ENCODE measurements at regions not wholly inside any gene's neighbourhood (a gene's known extent, or its start where the extent isn't known, plus 50 kb on each side); places are given as distances from the start of the nearest gene placed in this dataset.

DNA sequence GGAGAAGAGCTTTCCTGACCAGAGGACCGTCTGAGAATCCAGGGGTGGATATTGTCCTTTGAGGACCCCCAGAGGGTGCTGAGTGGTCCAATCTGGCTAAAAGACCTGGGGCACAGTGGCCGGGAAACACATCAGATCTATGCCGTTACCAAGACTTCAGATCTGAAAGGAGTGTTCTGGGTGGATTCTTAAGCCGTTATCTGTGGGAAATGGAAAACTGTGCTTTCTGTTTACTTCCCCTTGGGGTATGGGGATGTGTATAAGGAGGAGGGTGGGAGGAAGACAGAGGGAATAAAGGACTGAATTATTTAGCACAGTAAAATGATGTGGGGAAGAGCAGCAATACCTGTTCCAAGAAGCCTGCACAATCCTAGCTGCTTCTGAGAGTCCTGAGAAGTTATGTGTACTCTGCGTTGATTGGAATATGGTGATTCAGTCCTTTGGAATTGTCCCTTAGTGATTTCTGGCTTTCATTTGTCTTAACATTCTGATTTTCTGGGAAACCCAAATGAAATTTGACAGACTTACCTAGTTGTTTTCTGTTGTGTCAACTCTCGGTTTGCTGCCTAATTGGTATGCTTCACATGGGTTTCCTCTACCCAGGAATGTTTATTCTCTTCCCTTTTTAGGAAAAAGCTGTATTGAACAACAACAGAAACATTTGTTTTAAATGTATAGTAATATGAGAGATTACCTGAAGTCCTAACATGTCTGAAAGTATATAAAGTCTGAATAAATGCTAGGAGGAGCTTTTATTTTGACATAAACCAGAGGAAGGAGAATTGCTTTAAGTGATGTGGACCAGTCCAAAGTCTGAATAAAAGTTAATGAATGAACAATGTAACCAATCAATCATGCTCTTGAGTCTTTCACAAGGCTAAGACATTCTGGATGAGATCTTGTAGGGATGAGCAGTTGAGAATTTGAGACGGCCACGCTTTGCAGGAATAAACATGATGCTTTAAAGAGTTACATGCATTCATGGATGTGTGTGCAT lies 427.1 kb upstream of the C2CD4B start:
- DNase-seq = no peak

DNA sequence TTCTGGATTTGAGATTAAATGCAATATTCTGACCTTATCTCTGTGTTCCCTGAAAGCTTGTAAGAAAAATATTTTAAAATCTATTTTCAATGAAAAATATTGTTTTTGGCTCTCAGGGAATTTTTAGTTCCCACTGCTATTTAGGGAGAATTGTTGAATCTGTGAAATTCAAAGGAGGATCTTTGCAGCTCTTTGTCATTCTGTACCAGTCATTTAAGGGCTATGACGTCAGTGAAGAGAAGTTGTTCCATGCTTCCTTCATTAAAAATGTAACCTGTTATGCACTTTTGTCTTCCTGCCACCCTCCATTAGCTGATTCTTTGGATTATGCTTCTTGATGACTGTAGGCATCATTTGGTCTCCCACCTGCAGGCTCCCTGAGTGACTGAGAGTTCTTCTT lies 427.8 kb upstream of the C2CD4B start:
- no peak for DNase-seq

DNA sequence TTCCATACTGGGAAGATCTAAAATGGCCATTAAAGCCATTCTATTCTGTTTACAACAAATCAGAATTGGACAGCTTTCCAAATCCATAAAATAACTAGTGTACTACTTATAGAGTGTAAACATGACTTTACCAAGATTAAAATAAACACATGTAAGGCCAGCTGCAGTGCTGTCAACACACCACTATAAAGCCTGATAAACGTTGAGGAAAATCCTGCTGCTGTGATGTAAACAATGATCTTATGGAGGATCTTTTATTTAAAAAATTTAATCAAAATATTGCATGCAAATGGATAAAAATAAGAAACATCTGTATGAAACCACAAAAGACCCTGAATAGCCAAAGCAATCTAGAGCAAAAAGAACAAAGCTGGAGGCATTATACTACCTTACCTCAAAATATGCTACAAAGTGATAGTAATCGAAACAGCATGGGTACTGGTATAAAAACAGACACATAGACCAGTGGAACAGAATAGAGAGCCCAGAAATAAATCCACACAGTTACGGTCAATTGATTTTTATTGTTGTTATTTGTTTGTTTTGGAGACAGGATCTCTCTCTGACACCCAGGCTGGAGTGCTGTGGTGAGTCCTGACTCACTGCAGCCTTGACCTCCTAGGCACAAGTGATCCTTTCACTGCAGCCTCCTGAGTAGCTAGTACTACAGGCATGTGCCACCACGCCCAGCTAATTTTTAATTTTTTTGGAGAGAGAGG lies 428.8 kb upstream of the C2CD4B start:
- no peak for DNase-seq

DNA sequence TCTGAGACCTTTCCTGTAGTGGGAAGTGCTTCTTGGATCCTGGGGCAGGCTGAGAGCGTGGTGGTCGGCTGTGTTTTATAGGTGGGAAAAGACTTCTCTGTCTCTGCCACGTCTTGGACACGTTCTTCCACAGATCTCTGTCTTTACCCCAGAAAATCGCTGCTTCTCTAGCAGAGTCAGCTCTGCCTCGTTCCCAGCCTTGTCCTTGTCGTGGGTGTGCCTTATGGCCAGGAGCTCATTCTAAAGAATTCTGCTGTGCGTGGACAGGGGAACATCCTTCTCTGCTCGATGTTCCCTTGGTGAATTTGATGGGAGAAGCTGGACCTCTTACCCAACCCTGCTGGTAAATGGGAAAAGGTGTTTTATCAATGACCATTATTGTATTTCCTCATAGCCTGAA lies 433.1 kb upstream of the C2CD4B start:
- DNase-seq = no peak

DNA sequence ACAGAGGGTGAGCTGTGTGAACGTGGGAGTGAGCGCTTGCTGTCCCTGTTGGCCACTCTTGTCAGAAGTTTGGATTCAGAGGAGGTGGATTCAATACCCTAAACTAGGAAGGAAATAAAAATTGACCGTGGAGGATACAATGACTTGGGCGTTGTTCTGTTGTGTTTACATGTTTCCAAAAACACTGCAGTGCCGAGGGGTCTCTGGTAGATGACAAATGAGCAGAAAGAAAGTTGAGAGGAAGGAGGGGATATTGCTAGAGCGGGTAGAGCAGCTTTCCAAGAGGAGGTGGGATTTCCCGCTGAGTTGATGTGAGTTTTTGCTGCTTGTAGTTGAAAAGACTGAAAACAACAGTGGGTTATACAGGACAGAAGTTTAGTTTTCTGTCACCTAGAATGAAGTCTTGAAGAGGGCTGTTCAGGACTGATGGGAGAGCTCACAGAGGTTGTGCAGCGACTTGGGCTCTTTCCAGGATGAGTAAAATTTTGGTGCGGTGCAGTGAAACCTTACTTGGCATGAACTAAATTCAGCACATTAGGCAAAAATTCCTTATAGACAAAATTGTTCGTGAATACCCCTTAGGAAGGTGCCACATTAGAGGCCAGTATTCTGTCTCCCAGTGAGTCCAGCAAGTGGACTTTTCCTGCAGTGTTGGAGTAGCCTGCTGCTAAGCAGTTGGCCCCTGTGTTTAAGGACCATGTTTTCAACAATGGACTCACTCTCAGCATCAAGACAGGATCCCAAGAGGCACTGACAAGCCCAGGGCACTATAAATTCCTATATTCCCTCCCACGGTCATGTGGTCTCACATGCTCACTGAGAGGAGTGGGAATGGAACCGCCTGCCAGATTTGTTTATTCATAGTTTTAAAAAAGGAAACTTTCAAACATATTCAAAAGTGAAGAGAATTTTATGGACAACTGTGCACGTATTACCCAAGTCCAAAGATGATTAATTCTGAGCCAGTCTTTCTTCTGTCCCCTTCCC lies 435.0 kb upstream of the C2CD4B start:
- no peak for DNase-seq

DNA sequence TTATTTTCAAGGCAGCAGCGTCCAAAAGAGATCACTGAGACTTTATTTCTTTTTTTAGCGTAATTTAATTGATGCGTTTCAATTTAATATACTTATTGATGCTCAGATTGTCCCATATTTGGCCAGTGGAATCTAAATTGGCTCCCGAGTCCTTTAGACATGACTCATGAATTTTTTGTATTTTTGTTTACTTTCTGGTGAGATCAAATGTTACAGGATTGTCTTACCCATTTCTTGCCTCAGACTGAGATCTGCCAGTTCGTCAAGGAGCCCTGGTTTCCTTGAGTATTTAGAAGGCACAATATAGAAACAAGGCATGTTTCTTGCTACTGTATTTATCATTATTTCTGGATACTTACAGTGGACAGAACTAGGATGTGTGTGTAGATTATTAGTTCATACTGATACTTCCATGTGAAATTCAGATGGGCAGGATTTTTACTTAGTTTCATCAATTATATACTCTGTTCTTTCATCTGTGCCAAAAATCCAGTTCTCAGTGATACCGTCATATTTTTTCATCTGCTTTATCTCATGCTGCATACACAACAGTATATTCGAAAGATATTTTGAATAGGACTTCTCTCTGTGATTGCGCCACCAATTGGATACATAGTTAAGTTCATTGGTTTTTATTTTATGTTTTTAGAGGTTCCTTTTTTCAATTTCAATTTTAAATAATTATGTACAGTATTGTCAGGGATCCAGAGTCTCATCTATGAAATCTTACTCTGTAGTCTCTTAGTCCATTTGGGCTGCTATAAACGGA lies 436.9 kb upstream of the C2CD4B start:
- DNase-seq = no peak

DNA sequence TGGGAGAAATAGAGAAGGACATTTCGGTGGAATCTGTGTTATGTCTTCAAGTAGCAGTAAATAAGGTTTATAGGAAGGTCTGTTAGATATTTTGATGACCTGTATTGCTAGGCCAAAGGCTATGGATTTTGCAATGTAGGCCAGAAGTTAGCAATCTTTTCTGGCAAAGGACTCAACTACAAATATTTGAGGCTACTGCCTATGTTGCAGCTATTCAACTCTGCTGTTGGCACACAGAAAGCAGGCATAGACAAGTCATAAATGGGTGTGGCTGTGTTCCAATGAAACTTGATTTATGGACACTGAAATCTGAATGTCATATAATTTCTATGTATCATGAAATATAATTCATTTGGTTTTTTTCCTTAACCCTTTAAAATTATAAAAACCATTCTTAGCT lies 438.7 kb upstream of the C2CD4B start:
- no peak for DNase-seq

DNA sequence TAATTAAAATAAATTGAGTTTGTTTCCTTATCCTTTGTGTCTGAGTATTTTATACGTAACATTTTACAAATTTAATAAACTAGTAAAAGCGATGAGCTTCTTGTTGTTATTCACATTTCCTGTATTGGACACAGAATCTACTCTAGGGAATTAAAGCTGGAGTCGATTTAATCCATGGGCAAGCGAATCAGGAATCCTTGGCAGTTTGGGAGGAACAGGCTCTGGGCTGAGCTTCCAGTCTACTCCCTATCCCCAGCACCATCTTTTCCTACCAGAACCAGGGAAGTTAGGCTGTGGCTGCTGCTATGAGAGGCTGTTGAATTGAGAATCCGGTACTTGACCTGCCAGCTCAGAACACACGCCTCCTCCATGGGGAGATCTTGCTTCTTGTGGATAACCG lies 437.3 kb upstream of the TPM1 start:
- no peak for DNase-seq

DNA sequence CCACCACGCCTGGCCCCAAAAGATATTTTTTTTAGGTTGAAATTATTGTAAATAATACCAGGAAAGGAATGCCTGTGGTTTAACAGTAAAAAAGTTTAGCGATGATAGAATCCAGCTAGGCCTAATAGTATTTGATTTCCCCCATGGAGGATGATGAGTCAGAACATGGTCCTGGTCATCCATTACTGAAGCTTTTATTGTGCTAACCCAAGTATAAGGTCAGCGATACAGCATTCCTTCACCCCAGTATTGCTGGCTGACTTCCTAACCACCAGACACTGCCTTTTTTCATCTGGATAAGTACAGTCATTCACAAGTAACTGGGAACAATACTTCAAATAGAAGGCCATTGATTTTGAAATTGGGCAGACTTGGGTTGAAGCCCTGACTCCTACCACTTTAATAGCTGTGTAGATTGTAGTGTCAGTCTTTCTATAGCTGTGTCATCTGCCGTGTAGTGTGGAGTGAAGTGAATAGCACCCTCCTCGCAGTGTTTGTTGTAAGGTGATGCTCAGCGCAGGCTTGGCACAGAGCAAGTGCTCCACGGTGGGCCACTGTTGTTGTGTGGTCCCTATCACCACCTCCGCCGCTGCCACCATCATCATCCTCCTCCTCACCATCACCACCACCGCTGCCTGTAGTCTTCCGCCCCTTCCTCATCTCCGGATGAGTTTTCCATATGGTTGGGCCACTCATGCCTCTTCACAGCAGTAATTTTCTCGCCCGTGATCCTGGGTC lies 436.0 kb upstream of the TPM1 start:
- no peak for DNase-seq

DNA sequence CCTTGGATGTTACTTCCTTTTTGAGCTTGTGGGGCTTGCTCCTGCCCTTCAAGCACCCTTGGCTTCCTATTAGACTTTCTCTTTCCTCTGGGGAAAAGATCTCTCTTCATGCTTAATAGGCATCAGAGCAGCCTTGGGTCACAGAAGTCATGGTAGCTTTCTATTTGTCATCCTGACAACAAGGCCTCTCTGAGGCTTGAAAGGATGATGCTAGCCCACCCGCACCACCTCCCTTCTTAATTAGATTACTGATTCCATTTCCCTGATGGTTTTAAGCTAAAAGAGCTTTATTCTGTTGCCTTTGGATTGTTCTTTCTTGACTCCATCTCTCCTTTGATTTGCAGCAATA lies 435.5 kb upstream of the TPM1 start:
- no peak for DNase-seq

DNA sequence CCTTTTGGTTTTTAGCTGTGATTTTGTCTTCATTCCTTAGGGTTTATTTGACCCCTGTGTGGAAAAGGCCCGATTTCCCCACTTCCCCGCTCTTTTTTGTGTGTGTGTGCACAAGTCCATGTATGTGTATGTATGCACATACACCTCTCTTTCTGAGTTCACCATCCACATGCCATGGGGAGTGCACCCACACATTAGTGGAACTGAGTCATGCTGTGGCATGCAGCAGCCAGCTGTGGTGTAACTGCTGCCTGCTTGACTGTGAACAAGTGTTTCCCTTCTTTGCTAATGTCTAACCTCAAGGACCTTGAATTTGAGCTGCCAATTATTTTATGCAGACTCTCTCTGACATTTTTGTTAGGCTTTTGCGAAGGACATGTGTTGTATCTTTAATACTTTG lies 434.9 kb upstream of the TPM1 start:
- DNase-seq = no peak

DNA sequence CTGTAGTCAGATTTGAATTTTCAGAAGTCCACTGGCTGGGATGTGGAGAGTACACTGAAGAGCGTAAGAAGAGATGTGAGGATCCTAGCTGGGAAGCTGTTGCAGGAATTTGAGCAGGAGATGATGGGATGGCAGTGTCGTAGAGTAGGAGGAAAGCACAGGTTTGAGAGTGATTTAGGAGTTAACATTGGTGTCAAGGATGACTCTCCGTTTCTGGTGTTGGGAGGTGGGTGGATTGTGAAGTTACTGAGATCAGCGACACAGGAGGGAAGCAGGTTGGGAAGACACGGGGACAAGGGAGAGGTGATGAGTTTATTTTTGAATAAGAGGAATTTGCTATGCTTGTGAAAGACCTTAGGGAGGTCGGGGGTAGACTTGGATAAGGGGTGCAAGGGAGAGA lies 434.2 kb upstream of the TPM1 start:
- DNase-seq = no peak

DNA sequence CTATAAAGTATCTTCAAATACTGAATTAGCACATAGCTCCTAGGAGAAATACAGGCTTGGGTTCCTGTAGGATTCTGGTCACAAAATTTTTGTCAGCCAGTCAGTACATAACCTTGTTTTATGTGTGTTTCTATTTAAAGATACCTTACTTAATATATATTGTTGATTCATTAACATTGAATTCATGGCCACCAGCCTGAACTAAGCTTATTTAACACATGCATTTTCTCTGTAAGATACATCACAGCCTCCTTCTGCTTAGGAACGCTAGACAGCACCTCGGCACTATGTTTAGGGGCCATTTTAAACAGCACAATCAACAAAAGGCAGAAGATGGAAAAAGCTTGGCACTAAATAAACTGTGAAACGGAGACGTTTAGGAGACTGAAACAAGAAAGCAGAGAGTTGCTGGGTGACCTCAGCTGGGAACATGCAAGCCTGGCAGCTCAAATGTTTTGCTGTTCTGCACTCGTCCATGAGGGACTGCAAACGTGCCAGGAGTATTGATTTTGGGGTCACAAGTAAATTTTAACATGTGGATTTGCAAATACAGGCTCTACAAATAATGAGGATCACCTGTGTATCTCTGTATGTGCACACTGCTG lies 432.2 kb upstream of the TPM1 start:
- no peak for DNase-seq

DNA sequence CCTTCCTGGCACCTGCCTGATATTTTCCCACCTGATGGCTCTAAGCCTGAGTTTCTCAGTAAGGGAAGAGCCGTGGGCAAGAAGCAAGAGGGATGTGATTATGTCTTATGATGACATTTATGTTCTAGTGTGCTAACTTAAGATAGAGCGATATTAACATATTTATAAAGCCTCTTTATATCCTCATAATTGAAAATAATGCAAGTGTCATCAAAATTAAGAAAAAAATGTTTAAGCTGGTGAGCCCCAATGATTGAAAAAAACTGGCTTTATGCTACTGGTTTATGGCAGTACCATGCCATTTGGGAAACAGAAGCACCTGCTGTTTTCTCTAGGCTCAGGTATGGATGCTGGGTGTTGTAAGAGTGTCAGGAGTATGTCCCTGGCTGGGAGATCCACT lies 431.5 kb upstream of the TPM1 start:
- DNase-seq = no peak

DNA sequence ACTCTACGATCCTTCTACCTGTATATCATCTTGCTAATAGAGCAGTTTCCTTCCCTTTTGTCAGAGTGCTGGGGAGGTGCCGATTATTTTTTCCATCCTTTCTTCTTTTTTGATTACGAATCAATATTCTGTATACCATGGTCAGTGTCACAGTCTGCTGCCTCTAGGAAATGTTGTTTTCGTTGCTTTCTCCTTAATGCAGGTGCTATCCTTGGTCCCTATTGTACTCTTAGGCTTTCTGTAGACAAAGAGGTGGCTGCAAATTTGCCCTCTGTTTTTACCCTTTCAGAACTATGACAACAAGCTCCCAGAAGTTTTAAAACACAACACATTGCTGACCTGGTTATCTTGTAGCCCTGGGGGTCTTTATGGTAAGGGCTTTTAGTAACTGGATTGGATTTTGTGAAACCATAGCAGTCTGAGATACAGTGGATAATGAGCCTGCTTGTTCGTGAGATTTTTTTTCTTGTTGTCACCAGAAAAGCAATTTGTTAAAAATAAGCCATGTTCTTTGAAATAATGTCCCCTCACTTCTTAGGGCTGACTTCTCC lies 430.3 kb upstream of the TPM1 start:
- no peak for DNase-seq

DNA sequence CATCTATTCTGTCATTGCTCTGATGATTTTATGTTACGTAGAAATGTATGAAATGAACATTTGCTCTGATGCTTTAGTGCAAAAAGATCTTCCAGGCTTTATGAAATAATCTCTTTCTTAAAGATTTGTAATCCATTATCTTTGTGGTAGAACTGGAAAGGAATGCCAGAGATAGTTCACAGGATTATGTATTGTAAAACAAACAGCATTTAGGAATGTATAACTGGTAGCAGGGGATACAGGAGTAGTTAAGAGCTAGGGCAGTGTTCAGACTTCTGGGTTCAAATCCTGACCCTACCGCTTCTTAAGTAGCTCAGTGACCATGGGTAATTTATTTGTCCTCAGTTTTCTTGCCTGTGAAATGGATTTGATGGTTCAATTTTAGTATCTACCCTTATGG lies 429.8 kb upstream of the TPM1 start:
- no peak for DNase-seq

DNA sequence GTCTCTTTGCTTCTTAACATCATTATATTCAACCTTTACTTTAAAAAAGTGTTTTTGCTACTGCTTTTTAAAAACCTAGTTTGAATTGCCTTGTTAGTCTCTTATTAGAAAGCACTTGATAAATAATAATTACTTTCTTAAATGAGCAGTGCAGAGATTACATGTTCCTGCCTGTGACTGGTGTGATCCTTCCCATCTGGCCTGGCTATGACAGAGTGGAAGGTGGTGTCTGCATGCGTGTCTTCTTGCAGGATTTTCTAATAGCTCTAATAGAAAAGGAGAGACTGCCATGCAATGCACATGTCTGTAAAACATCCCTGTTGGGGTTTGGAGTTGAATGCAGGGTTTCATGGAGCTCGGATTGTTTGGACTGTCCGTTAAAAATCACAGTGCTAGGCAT lies 425.8 kb upstream of the TPM1 start:
- DNase-seq = no peak

DNA sequence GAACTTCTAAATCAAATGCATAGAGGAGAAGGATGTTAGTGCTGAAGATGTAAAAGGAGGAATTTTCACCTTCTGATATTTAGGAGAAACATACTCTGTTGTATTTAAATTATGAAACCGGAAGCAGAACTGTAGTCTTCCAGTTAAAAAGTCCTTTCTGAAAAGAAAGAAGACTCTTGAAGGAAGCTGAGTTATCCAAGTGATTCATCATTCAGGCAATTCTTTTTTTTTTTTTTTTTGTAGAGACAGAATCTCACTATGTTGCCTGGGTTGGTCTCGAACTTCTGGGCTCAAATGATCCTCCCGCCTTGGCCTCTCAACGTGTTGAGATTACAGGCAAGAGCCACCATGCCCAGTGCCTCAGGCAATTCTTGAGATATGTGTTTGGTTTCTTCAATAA lies 424.8 kb upstream of the TPM1 start:
- DNase-seq = no peak

DNA sequence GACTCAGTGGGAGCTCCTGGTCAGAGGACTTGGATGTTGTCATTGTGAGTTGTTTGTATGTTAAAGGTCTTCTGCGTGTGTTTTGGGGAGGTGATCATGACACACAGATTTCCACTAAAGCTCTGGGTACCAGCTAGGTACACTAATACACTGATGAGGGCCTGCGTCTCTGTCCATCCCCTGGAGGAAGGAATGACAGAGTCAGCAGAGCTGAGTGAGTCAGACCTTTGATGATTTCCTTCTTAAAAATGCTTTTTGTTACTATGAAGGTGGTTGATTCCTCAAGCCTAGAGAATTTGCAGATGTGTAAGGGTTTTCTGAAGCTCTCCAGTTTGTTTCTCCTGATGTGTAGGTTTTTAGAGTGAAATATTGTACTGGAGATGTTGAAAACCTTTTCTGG lies 424.1 kb upstream of the TPM1 start:
- DNase-seq = no peak

DNA sequence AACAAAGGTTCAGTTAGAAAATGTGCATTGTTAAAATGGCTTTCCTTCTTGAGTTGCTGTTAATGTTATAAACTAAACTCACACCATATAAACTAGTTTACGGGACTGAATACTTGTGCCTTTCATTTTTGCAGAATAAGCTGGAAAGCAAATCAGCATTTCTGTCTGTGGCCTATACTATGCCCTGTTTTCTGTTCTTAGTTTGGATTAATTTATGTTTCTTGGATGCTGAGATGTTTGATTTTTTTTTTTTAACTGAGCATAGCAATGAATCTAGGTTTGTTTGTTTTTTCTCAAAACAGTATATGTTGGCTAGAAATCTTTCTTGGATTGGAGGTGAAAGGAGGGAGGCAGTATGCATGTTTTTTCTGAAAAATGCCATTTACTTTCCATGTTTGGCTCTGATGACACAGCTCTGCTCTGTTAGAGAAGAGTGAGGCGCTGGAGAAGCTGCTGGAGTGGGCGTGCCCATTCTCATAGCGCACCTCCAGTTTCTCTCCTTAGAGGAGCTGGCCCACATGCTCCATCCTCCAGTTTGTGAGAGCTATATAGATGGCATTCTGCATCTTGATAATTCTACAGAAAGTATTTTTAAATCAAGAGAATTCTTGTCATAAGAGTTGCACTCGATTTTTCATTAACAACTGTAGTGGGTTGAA lies 423.6 kb upstream of the TPM1 start:
- DNase-seq = no peak

All from NCI-H1930 (cell line).